Coronary artery (tissue), 2 donors: ENCODE measurements at regions not wholly inside any gene's neighbourhood (a gene's known extent, or its start where the extent isn't known, plus 50 kb on each side); places are given as distances from the start of the nearest gene placed in this dataset.
"Not testable (repeated sequence)": the region's sequence is repeated elsewhere in the genome, so short reads cannot be mapped to it uniquely, and the experiment has no call there.

Experiments
- DNase-seq: peaks from one replicate; pipeline ENCODE4 v3.0.0-alpha.2; 2017; ENCODE audit warnings: low spot score
- H3K27ac ChIP-seq, 2 donors: fragments of 200-600 bp; sonication (generic); one replicate each; pipeline ENCODE4 v1.5.1; 2016 to 2019
- H3K4me3 ChIP-seq: fragments of 200-600 bp; sonication (generic); 2 replicates; pipeline ENCODE4 v1.5.1; 2016; ENCODE audit warnings: mild to moderate bottlenecking, moderate library complexity
- TF ChIP-seq, protein P1 (sequence below): fragments of 200-600 bp; sonication (generic); IDR thresholded peaks from one replicate; pipeline ENCODE4 v1.5.1; 2019; ENCODE audit warnings: antibody characterized with exemption

- no peak for DNase-seq
- H3K4me3 ChIP-seq = no peak overlapping the region
- no peak overlapping the region for H3K27ac ChIP-seq
- TF ChIP-seq, protein P1, sequence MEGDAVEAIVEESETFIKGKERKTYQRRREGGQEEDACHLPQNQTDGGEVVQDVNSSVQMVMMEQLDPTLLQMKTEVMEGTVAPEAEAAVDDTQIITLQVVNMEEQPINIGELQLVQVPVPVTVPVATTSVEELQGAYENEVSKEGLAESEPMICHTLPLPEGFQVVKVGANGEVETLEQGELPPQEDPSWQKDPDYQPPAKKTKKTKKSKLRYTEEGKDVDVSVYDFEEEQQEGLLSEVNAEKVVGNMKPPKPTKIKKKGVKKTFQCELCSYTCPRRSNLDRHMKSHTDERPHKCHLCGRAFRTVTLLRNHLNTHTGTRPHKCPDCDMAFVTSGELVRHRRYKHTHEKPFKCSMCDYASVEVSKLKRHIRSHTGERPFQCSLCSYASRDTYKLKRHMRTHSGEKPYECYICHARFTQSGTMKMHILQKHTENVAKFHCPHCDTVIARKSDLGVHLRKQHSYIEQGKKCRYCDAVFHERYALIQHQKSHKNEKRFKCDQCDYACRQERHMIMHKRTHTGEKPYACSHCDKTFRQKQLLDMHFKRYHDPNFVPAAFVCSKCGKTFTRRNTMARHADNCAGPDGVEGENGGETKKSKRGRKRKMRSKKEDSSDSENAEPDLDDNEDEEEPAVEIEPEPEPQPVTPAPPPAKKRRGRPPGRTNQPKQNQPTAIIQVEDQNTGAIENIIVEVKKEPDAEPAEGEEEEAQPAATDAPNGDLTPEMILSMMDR = no peak
Measured at GRCh38 chr7:15143936-15144335, 241.4 kb upstream of the DGKB start.

- TF ChIP-seq, protein P1 = no peak
- no peak for DNase-seq
- H3K27ac ChIP-seq = no peak overlapping the region
- no peak overlapping the region for H3K4me3 ChIP-seq
Measured at GRCh38 chr7:15143121-15143520, 240.6 kb upstream of the DGKB start.

- DNase-seq = no peak
- Histone ChIP-seq H3K4me3 (no peak overlapping the region), H3K27ac (no peak overlapping the region)
- TF ChIP-seq, protein P1 = no peak
Measured at GRCh38 chr7:15140431-15140830, 237.9 kb upstream of the DGKB start.

- TF ChIP-seq, protein P1 = no peak
- no peak for DNase-seq
- H3K4me3 ChIP-seq = no peak overlapping the region
- H3K27ac ChIP-seq = no peak overlapping the region
Measured at GRCh38 chr7:15131661-15132060, 229.1 kb upstream of the DGKB start.

DNA sequence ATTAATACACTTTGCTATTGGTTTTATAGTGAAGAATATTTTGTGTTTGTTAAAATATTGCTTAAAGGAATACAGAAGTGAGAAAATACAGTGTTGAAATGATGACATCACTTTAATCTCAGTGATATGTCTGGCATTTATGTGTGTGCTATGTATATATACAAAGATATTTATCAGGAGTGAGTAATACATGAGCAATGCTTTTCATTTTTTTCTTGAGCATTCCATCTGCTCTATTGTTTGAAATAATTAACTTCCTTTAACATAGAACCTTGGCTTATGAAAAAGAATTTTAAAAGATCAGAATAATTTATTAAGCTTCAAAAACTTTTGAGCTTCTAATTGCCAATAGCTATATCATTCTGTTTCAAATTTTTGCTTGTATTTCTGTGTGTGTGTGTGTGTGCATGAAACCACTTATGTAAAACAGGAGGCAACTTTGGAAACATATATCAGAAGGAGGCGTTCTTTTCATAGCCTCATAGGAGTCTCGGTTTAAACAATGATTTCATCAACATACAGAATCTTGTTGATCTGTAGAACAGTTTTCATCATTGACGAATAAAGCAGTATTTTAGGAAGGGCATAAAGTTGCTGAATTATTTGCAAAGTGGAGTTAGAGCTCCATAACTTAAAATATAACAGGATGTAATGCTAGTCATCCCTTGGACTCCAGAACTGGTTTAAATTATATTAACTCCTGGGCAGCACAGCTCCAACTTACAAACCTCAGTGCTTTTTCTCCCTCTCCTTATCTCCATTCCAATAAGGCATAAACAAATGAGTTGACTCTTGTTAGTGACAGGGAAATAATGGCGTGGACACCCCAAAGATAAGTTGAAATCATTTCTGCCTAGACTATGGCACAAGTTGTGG is 228.4 kb upstream of the DGKB start:
- Histone ChIP-seq H3K27ac (no peak overlapping the region), H3K4me3 (no peak overlapping the region)
- DNase-seq = no peak
- TF ChIP-seq, protein P1 = no peak

- no peak for DNase-seq
- TF ChIP-seq, protein P1 = no peak
- Histone ChIP-seq H3K4me3 (no peak overlapping the region), H3K27ac (no peak overlapping the region)
Measured at GRCh38 chr7:15128716-15129115, 226.2 kb upstream of the DGKB start.

- not testable (repeated sequence) for DNase-seq, H3K4me3 ChIP-seq, H3K27ac ChIP-seq
Measured at GRCh38 chr7:15126653-15127052, 224.1 kb upstream of the DGKB start.
